H1 (cell line): ENCODE measurements at regions not wholly inside any gene's neighbourhood (a gene's known extent, or its start where the extent isn't known, plus 50 kb on each side); places are given as distances from the start of the nearest gene placed in this dataset.

Experiments
- BCL11A ChIP-seq, 2 experiments: IDR thresholded peaks; one replicate each; pipeline ENCODE4 v1.6.1; 2011; ENCODE audit warnings: low read depth in 2 of 2, low read length in 2 of 2, mild to moderate bottlenecking in 2 of 2
- CREB1 ChIP-seq: IDR thresholded peaks from 2 replicates; pipeline ENCODE4 v1.6.1; 2012; ENCODE audit warnings: inconsistent platforms
- GTF2F1 ChIP-seq: IDR thresholded peaks from 2 replicates; pipeline ENCODE4 v1.6.1; 2012; ENCODE audit warnings: low read depth, low read length, improper control_type of control experiment, borderline replicate concordance
- JUND ChIP-seq: IDR thresholded peaks from 2 replicates; pipeline ENCODE4 v1.6.1; 2011; ENCODE audit warnings: mild to moderate bottlenecking, improper control_type of control experiment, low read length
- SIX5 ChIP-seq: IDR thresholded peaks from 2 replicates; pipeline ENCODE4 v1.6.1; 2011; ENCODE audit warnings: mild to moderate bottlenecking, low read depth, low read length
- YY1 ChIP-seq: IDR thresholded peaks from 2 replicates; pipeline ENCODE4 v1.6.1; 2011; ENCODE audit warnings: low read depth, mild to moderate bottlenecking, low read length

GRCh38 chr12:59186451-59186850 is 266.1 kb upstream of the LRIG3 start (continued):
- TF ChIP-seq GTF2F1 (no peak), SIX5 (no peak), JUND (no peak), BCL11A (IDR thresholded peaks at IDR 0.05; ENCODE audit: low read depth in 2 of 2, low read length in 2 of 2) (no peak), YY1 (no peak), CREB1 (no peak)
- TF ChIP-seq, all 59 proteins: peak for 0
